Right lobe of liver (tissue), 6 donors: ENCODE measurements at regions not wholly inside any gene's neighbourhood (a gene's known extent, or its start where the extent isn't known, plus 50 kb on each side); places are given as distances from the start of the nearest gene placed in this dataset.

Source experiments
- ATAC-seq, 4 donors: fragments of 200-7000 bp; cut with Tn5 transposase; one replicate each; pipeline ENCODE4 v1.9.1; 2020; ENCODE audit warnings: mild to moderate bottlenecking in 4 of 4, moderate library complexity in 4 of 4
- DNase-seq, 3 donors: peaks; one replicate each; pipeline ENCODE4 v3.0.0-alpha.2; 2020
- H3K27ac ChIP-seq, 3 donors: fragments of 200-600 bp; one replicate each; pipeline ENCODE4 v1.8.0; 2022
- H3K27me3 ChIP-seq, 2 donors: fragments of 200-600 bp; one replicate each; pipeline ENCODE4 v1.8.0; 2022
- H3K36me3 ChIP-seq, 4 donors: fragments of 200-600 bp; sonication (generic) in 1 of 4; one replicate each; pipeline versions ENCODE4 v1.5.1 to v1.8.0; 2017 to 2022; ENCODE audit warnings: control low read depth in 1 of 4
- H3K4me1 ChIP-seq, 4 donors: fragments of 200-600 bp; sonication (generic) in 1 of 4; one replicate each; pipeline versions ENCODE4 v1.5.1 to v1.8.0; 2017 to 2022; ENCODE audit warnings: control low read depth in 1 of 4
- H3K4me3 ChIP-seq, 3 donors: fragments of 200-600 bp; one replicate each; pipeline ENCODE4 v1.8.0; 2022
- H3K9me3 ChIP-seq, 4 donors: fragments of 200-600 bp; sonication (generic) in 1 of 4; one replicate each; pipeline versions ENCODE4 v1.5.1 to v1.8.0; 2017 to 2022; ENCODE audit warnings: control low read depth in 1 of 4
- CTCF ChIP-seq, 4 donors: fragments of 200-600 bp in 3 of 4; fragments of 450-650 bp in 1 of 4; IDR thresholded peaks; one replicate each; pipeline versions ENCODE4 v1.5.1 to v1.8.0; 2016 to 2022; ENCODE audit warnings: antibody characterized with exemption in 4 of 4, mild to moderate bottlenecking in 2 of 4
- POLR2A ChIP-seq: fragments of 450-650 bp; IDR thresholded peaks from one replicate; pipeline ENCODE4 v1.6.1; 2017; ENCODE audit warnings: antibody characterized with exemption, mild to moderate bottlenecking
- WGBS: methylation state at CpG from one replicate; pipeline ENCODE4 v1.1.6; 2018; ENCODE audit warnings: low coverage, low lambda C conversion rate; ENCODE audit not compliant: insufficient coverage; ENCODE audit errors: missing lambda C conversion rate; 5-methylcytosine and 5-hydroxymethylcytosine counted together
- intact Hi-C, 2 donors: fragments of 100-400 bp; cut with DNase I; formaldehyde crosslinking; loops; one replicate each; pipeline versions ENCODE4 v1.11.2 to v1.14.1; 2022
- donor health status: DM: no; HTN: yes; CAD: no.
- donor health status: DM: no; HTN: no; CAD: no.
- donor health status: DM: no; HTN: no; CAD: no.
- donor health status: DM: no; HTN: yes; CAD: no.
- donor health status: DM: no; HTN: yes; CAD: no.

GRCh38 chr9:80605129-80605528 lies 1033.4 kb downstream of the TLE4 start:
- no peaks in the 10 kb centered on the region for H3K36me3 ChIP-seq
- ATAC-seq: peak; percentile 36 to 69 (median 50)
- WGBS: 21% methylated on average over 2 of the region's 2 CpGs
- no peak overlapping the region for H3K4me3 ChIP-seq
- intact Hi-C loops: no loop called here
- no peak overlapping the region for H3K27ac ChIP-seq
- no peaks in the 10 kb centered on the region for H3K27me3 ChIP-seq
- TF ChIP-seq POLR2A: no peak
- TF ChIP-seq CTCF (IDR thresholded peaks at IDR 0.05): peak; percentile 26 to 42 (median 32)
- no peaks in the 10 kb centered on the region for H3K9me3 ChIP-seq
- DNase-seq: no peak
- H3K4me1 ChIP-seq: no peaks in the 10 kb centered on the region

GRCh38 chr9:80602291-80602690 lies 1030.5 kb downstream of the TLE4 start:
- no peak for TF ChIP-seq CTCF (IDR thresholded peaks at IDR 0.05)
- intact Hi-C loops: no loop called here
- Histone ChIP-seq H3K9me3 (no peaks in the 10 kb centered on the region), H3K4me1 (no peaks in the 10 kb centered on the region), H3K27me3 (no peaks in the 10 kb centered on the region), H3K36me3 (no peaks in the 10 kb centered on the region), H3K27ac (no peak overlapping the region), H3K4me3 (no peak overlapping the region)
- DNase-seq (no peak), ATAC-seq (no peak)
- WGBS: 71% methylated on average over 5 of the region's 5 CpGs

- no peak for TF ChIP-seq POLR2A
- no peak for TF ChIP-seq CTCF (IDR thresholded peaks at IDR 0.05)
- no peaks in the 10 kb centered on the region for H3K9me3 ChIP-seq
- DNase-seq: no peak
- H3K27me3 ChIP-seq: no peaks in the 10 kb centered on the region
- H3K4me1 ChIP-seq: no peaks in the 10 kb centered on the region
- intact Hi-C loops: no loop called here
- H3K36me3 ChIP-seq: no peaks in the 10 kb centered on the region
- no peak overlapping the region for H3K27ac ChIP-seq
- no peak overlapping the region for H3K4me3 ChIP-seq
- ATAC-seq: no peak
Measured at GRCh38 chr9:80596579-80596978, 1024.8 kb downstream of the TLE4 start.

GRCh38 chr9:80595192-80595591 lies 1023.4 kb downstream of the TLE4 start:
- no peak for DNase-seq
- Histone ChIP-seq H3K4me3 (no peak overlapping the region), H3K27ac (no peak overlapping the region), H3K9me3 (no peaks in the 10 kb centered on the region), H3K27me3 (no peaks in the 10 kb centered on the region), H3K36me3 (no peaks in the 10 kb centered on the region), H3K4me1 (no peaks in the 10 kb centered on the region)
- intact Hi-C loops: no loop called here
- TF ChIP-seq POLR2A (no peak), CTCF (IDR thresholded peaks at IDR 0.05) (no peak)
- ATAC-seq: no peak
- 88% methylated on average over 4 of the region's 4 CpGs for WGBS

- TF ChIP-seq CTCF (IDR thresholded peaks at IDR 0.05) (no peak), POLR2A (no peak)
- H3K27ac ChIP-seq: no peak overlapping the region
- no peaks in the 10 kb centered on the region for H3K36me3 ChIP-seq
- intact Hi-C loops: no loop called here
- H3K4me1 ChIP-seq: no peaks in the 10 kb centered on the region
- H3K4me3 ChIP-seq: no peak overlapping the region
- H3K27me3 ChIP-seq: no peaks in the 10 kb centered on the region
- DNase-seq: no peak
- ATAC-seq: no peak
- H3K9me3 ChIP-seq: no peaks in the 10 kb centered on the region
Measured at GRCh38 chr9:80592413-80592812, 1020.6 kb downstream of the TLE4 start.
